K562 (cell line): ENCODE measurements at regions not wholly inside any gene's neighbourhood (a gene's known extent, or its start where the extent isn't known, plus 50 kb on each side); places are given as distances from the start of the nearest gene placed in this dataset.

Experiments
- AFF4 ChIP-seq: sonication (generic); formaldehyde crosslinking; IDR thresholded peaks from 2 replicates; pipeline ENCODE4 v1.8.0; 2023; ENCODE audit warnings: mild to moderate bottlenecking, missing genetic modification reagents
- CTCF ChIP-seq, 3 experiments: IDR thresholded peaks in 2 of 3; conservative IDR thresholded peaks in 1 of 3; 2 replicates each; pipeline ENCODE4 v1.5.1; 2011 to 2012; ENCODE audit warnings: low read length in 3 of 3, mild to moderate bottlenecking in 3 of 3, control low read depth in 2 of 3, improper control_type of control experiment in 1 of 3, inconsistent platforms in 1 of 3, low read depth in 1 of 3, mixed read lengths in 1 of 3, moderate library complexity in 1 of 3; ENCODE audit not compliant: insufficient read depth in 2 of 3
- DMBX1 ChIP-seq: fragments of 250-450 bp; sonication (Bioruptor Pico); IDR thresholded peaks from 2 replicates; pipeline ENCODE4 v1.8.0; 2022; ENCODE audit warnings: inconsistent platforms, mild to moderate bottlenecking, moderate library complexity, borderline replicate concordance
- ELF4 ChIP-seq: fragments of 450-650 bp; formaldehyde crosslinking; IDR thresholded peaks from 2 replicates; pipeline ENCODE4 v1.4.0; 2022; ENCODE audit warnings: missing genetic modification characterization
- POLR2A ChIP-seq: fragments of 450-650 bp; conservative IDR thresholded peaks from 2 replicates; pipeline ENCODE4 v1.6.1; 2016
- YY1 ChIP-seq, 3 experiments: IDR thresholded peaks; 2 replicates each; pipeline ENCODE4 v1.6.1; 2011; ENCODE audit warnings: low read length in 2 of 3, mild to moderate bottlenecking in 2 of 3, moderate library complexity in 2 of 3, borderline replicate concordance in 1 of 3, control low read depth in 1 of 3, low read depth in 1 of 3; ENCODE audit not compliant: insufficient read depth in 3 of 3, insufficient replicate concordance in 2 of 3, control insufficient read depth in 1 of 3, insufficient read length in 1 of 3; ENCODE audit errors: extremely low read depth in 1 of 3
- ZNF124 ChIP-seq: sonication (generic); formaldehyde crosslinking; IDR thresholded peaks from 2 replicates; pipeline ENCODE4 v1.8.1; 2022; ENCODE audit warnings: missing genetic modification reagents
- ZNF561 ChIP-seq: fragments of 450-650 bp; formaldehyde crosslinking; conservative IDR thresholded peaks from 2 replicates; pipeline ENCODE4 v1.4.0; 2020; ENCODE audit warnings: mild to moderate bottlenecking, moderate library complexity
- ZNF57 ChIP-seq: fragments of 450-650 bp; formaldehyde crosslinking; IDR thresholded peaks from 2 replicates; pipeline ENCODE4 v1.4.0; 2020; ENCODE audit warnings: mild to moderate bottlenecking, moderate library complexity
- TF ChIP-seq, protein P1 (sequence below): sonication (generic); formaldehyde crosslinking; IDR thresholded peaks from 2 replicates; pipeline ENCODE4 v1.5.0; 2020; ENCODE audit warnings: missing genetic modification reagents
- TF ChIP-seq, protein P2 (sequence below): sonication (generic); formaldehyde crosslinking; IDR thresholded peaks from 2 replicates; pipeline ENCODE4 v1.4.0; 2020; ENCODE audit warnings: mild to moderate bottlenecking, missing genetic modification reagents

DNA sequence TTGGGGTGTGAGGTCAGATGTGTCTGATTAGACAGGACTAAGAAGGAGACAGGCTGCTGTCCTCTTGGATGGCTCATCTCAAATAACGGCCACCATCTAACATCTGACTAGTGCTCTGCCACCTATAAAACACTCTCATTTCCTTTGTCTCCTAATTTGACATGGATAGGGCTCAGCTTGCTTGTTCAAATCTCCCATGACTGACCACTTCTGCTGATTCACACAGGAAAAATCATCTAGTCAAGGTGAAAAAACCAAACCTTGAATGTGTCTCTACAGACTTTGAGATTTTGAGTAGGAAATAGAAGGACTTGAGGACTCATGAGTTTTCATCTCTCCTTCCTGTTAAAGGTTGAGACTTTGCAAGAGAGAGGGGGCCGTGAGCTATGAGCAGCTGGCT lies 150.6 kb downstream of the IER5 start:
- TF ChIP-seq, protein P1, sequence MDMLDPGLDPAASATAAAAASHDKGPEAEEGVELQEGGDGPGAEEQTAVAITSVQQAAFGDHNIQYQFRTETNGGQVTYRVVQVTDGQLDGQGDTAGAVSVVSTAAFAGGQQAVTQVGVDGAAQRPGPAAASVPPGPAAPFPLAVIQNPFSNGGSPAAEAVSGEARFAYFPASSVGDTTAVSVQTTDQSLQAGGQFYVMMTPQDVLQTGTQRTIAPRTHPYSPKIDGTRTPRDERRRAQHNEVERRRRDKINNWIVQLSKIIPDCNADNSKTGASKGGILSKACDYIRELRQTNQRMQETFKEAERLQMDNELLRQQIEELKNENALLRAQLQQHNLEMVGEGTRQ (CRISPR knock-in tag) = no peak
- TF ChIP-seq AFF4 (CRISPR knock-in tag) (no peak), ZNF57 (no peak), POLR2A (no peak), DMBX1 (no peak), ELF4 (CRISPR knock-in tag) (no peak), YY1 (IDR thresholded peaks at IDR 0.05; ENCODE audit: borderline replicate concordance in 1 of 3, control insufficient read depth in 1 of 3, extremely low read depth in 1 of 3, insufficient read depth in 3 of 3, insufficient read length in 1 of 3, insufficient replicate concordance in 2 of 3, low read depth in 1 of 3, low read length in 2 of 3) (no peak), ZNF124 (no peak), ZNF561 (CRISPR knock-in tag) (no peak), CTCF (IDR thresholded peaks at IDR 0.05 in 2 of 3, conservative IDR thresholded peaks at IDR 0.05 in 1 of 3; ENCODE audit: insufficient read depth in 2 of 3, low read depth in 1 of 3, low read length in 3 of 3) (no peak)
- TF ChIP-seq, protein P2, sequence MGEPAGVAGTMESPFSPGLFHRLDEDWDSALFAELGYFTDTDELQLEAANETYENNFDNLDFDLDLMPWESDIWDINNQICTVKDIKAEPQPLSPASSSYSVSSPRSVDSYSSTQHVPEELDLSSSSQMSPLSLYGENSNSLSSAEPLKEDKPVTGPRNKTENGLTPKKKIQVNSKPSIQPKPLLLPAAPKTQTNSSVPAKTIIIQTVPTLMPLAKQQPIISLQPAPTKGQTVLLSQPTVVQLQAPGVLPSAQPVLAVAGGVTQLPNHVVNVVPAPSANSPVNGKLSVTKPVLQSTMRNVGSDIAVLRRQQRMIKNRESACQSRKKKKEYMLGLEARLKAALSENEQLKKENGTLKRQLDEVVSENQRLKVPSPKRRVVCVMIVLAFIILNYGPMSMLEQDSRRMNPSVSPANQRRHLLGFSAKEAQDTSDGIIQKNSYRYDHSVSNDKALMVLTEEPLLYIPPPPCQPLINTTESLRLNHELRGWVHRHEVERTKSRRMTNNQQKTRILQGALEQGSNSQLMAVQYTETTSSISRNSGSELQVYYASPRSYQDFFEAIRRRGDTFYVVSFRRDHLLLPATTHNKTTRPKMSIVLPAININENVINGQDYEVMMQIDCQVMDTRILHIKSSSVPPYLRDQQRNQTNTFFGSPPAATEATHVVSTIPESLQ = no peak
